Esophagus muscularis mucosa (tissue), 4 donors: ENCODE measurements at regions not wholly inside any gene's neighbourhood (a gene's known extent, or its start where the extent isn't known, plus 50 kb on each side); places are given as distances from the start of the nearest gene placed in this dataset.

Experiments
- DNase-seq: peaks from one replicate; pipeline ENCODE4 v3.0.0-alpha.2; 2017; ENCODE audit errors: extremely low spot score
- H3K27ac ChIP-seq, 4 donors: fragments of 200-600 bp; sonication (generic); replicated peaks in 1 of 4; 1 replicate in 3 of 4; 2 replicates in 1 of 4; pipeline ENCODE4 v1.5.1; 2016 to 2019; ENCODE audit warnings: mild to moderate bottlenecking in 1 of 4
- H3K27me3 ChIP-seq, 4 donors: fragments of 200-600 bp; sonication (generic); one replicate each; pipeline versions ENCODE4 v1.5.1 to v1.6.0; 2016 to 2019
- H3K36me3 ChIP-seq, 4 donors: fragments of 200-600 bp; sonication (generic); one replicate each; pipeline ENCODE4 v1.5.1; 2016 to 2019
- H3K4me1 ChIP-seq, 4 donors: fragments of 200-600 bp; sonication (generic); one replicate each; pipeline ENCODE4 v1.5.1; 2016 to 2019
- H3K4me3 ChIP-seq, 4 donors: fragments of 200-600 bp; sonication (generic); 1 replicate in 2 of 4; 2 replicates in 2 of 4; pipeline ENCODE4 v1.5.1; 2016 to 2019; ENCODE audit warnings: mild to moderate bottlenecking in 4 of 4, moderate library complexity in 1 of 4
- H3K9me3 ChIP-seq, 4 donors: fragments of 200-600 bp; sonication (generic); 1 replicate in 3 of 4; 2 replicates in 1 of 4; pipeline ENCODE4 v1.5.1; 2016 to 2019
- CTCF ChIP-seq, 3 experiments: fragments of 200-600 bp in 2 of 3; fragments of 450-650 bp in 1 of 3; sonication (generic) in 2 of 3; IDR thresholded peaks; one replicate each; pipeline ENCODE4 v1.5.1; 2017 to 2019; ENCODE audit warnings: antibody characterized with exemption in 3 of 3, mild to moderate bottlenecking in 2 of 3, moderate library complexity in 1 of 3
- EP300 ChIP-seq: sonication (generic); formaldehyde crosslinking; IDR thresholded peaks from one replicate; pipeline ENCODE4 v1.6.1; 2017; ENCODE audit warnings: antibody characterized with exemption
- POLR2A ChIP-seq: fragments of 450-650 bp; IDR thresholded peaks from one replicate; pipeline ENCODE4 v1.6.1; 2017; ENCODE audit warnings: antibody characterized with exemption, moderate library complexity, mild to moderate bottlenecking, low read depth
- POLR2AphosphoS5 ChIP-seq, 2 donors: sonication (generic); formaldehyde crosslinking; IDR thresholded peaks; one replicate each; pipeline ENCODE4 v1.6.1; 2017; ENCODE audit warnings: antibody characterized with exemption in 2 of 2
- WGBS: methylation state at CpG from one replicate; pipeline ENCODE4 v1.1.5; 2018; 5-methylcytosine and 5-hydroxymethylcytosine counted together
- intact Hi-C: fragments of 100-400 bp; cut with DNase I; formaldehyde crosslinking; loops from one replicate; pipeline ENCODE4 v1.15.1; 2023

GRCh38 chr2:239554766-239555570 lies 154.1 kb upstream of the HDAC4 start:
- TF ChIP-seq POLR2A (no peak), EP300 (no peak), POLR2AphosphoS5 (IDR thresholded peaks at IDR 0.05) (no peak), CTCF (IDR thresholded peaks at IDR 0.05) (no peak)

GRCh38 chr2:239553376-239554000 lies 152.7 kb upstream of the HDAC4 start:
- Histone ChIP-seq H3K27ac (no peak overlapping the region), H3K4me3 (no peak overlapping the region), H3K27me3 (no peaks in the 10 kb centered on the region), H3K36me3 (no peaks in the 10 kb centered on the region), H3K4me1 (no peaks in the 10 kb centered on the region), H3K9me3 (no peaks in the 10 kb centered on the region)
- 83% methylated on average over 10 of the region's 13 CpGs for WGBS
- TF ChIP-seq EP300 (no peak), CTCF (IDR thresholded peaks at IDR 0.05) (no peak), POLR2AphosphoS5 (IDR thresholded peaks at IDR 0.05) (no peak), POLR2A (no peak)
- DNase-seq: no peak
- intact Hi-C loops: no loop called here

More at GRCh38 chr2:239554766-239555570, 154.1 kb upstream of the HDAC4 start:
- no peaks in the 10 kb centered on the region for H3K9me3 ChIP-seq
- intact Hi-C loops: no loop called here
- no peaks in the 10 kb centered on the region for H3K36me3 ChIP-seq
- peaks cover 0 to 4% (median 0%) of the 10 kb centered on the region in 4 donors for H3K27me3 ChIP-seq
- no peak for DNase-seq
- 73% methylated on average over 8 of the region's 8 CpGs for WGBS
- H3K27ac ChIP-seq: no peak overlapping the region
- no peak overlapping the region for H3K4me3 ChIP-seq
- H3K4me1 ChIP-seq: no peaks in the 10 kb centered on the region

GRCh38 chr2:239552213-239552926 lies 151.6 kb upstream of the HDAC4 start:
- no peaks in the 10 kb centered on the region for H3K27me3 ChIP-seq

GRCh38 chr2:239551206-239551605 lies 150.4 kb upstream of the HDAC4 start:
- no peak for DNase-seq
- intact Hi-C loops: no loop called here
- H3K27ac ChIP-seq: no peak overlapping the region
- no peaks in the 10 kb centered on the region for H3K9me3 ChIP-seq
- 96% methylated on average over 4 of the region's 6 CpGs for WGBS
- no peak overlapping the region for H3K4me3 ChIP-seq
- H3K4me1 ChIP-seq: no peaks in the 10 kb centered on the region
- TF ChIP-seq CTCF (IDR thresholded peaks at IDR 0.05) (no peak), POLR2A (no peak), POLR2AphosphoS5 (IDR thresholded peaks at IDR 0.05) (no peak), EP300 (no peak)
- no peaks in the 10 kb centered on the region for H3K27me3 ChIP-seq
- no peaks in the 10 kb centered on the region for H3K36me3 ChIP-seq

More at GRCh38 chr2:239552213-239552926, 151.6 kb upstream of the HDAC4 start:
- intact Hi-C loops: no loop called here
- no peaks in the 10 kb centered on the region for H3K9me3 ChIP-seq
- no peaks in the 10 kb centered on the region for H3K36me3 ChIP-seq
- DNase-seq: no peak
- no peak overlapping the region for H3K27ac ChIP-seq
- no peak overlapping the region for H3K4me3 ChIP-seq
- WGBS: 84% methylated on average over 15 of the region's 16 CpGs
- no peaks in the 10 kb centered on the region for H3K4me1 ChIP-seq
- TF ChIP-seq CTCF (IDR thresholded peaks at IDR 0.05) (no peak), POLR2A (no peak), EP300 (no peak), POLR2AphosphoS5 (IDR thresholded peaks at IDR 0.05) (no peak)
